RWPE2 (cell line): ENCODE measurements at regions not wholly inside any gene's neighbourhood (a gene's known extent, or its start where the extent isn't known, plus 50 kb on each side); places are given as distances from the start of the nearest gene placed in this dataset.

ENCODE experiments used
- ATAC-seq: fragments of 200-7000 bp; cut with Tn5 transposase; 3 replicates; pipeline ENCODE4 v1.9.1; 2021; ENCODE audit warnings: low read depth
- DNase-seq: peaks from one replicate; pipeline ENCODE4 v3.0.0-alpha.2; 2020; ENCODE audit warnings: low spot score
- H3K27ac ChIP-seq: fragments of 450-650 bp; 2 replicates; pipeline ENCODE4 v1.5.1; 2017; ENCODE audit warnings: mild to moderate bottlenecking; ENCODE audit not compliant: poor library complexity, severe bottlenecking
- H3K27me3 ChIP-seq: fragments of 250-450 bp; sonication (Bioruptor Pico); 2 replicates; pipeline ENCODE4 v1.5.1; 2021; ENCODE audit warnings: mild to moderate bottlenecking, moderate library complexity; ENCODE audit not compliant: insufficient read depth, poor library complexity, severe bottlenecking
- H3K36me3 ChIP-seq: fragments of 250-450 bp; sonication (Bioruptor Pico); 2 replicates; pipeline ENCODE4 v1.5.1; 2020; ENCODE audit warnings: low read depth, mild to moderate bottlenecking, moderate library complexity
- H3K4me1 ChIP-seq: fragments of 250-450 bp; sonication (Bioruptor Pico); 2 replicates; pipeline ENCODE4 v1.5.1; 2021; ENCODE audit warnings: mild to moderate bottlenecking, moderate library complexity; ENCODE audit not compliant: insufficient read depth, poor library complexity, severe bottlenecking
- H3K4me3 ChIP-seq: fragments of 250-450 bp; sonication (Bioruptor Pico); 2 replicates; pipeline ENCODE4 v1.5.1; 2021; ENCODE audit warnings: mild to moderate bottlenecking, moderate library complexity; ENCODE audit not compliant: severe bottlenecking
- H3K9me3 ChIP-seq: fragments of 250-450 bp; sonication (Bioruptor Pico); 2 replicates; pipeline ENCODE4 v1.5.1; 2021; ENCODE audit warnings: mild to moderate bottlenecking, moderate library complexity; ENCODE audit not compliant: severe bottlenecking
- TF ChIP-seq, protein P1 (sequence below): fragments of 450-650 bp; IDR thresholded peaks from one replicate; pipeline ENCODE4 v1.5.1; 2017; ENCODE audit warnings: mild to moderate bottlenecking, moderate library complexity; ENCODE audit not compliant: poor library complexity, severe bottlenecking

DNA sequence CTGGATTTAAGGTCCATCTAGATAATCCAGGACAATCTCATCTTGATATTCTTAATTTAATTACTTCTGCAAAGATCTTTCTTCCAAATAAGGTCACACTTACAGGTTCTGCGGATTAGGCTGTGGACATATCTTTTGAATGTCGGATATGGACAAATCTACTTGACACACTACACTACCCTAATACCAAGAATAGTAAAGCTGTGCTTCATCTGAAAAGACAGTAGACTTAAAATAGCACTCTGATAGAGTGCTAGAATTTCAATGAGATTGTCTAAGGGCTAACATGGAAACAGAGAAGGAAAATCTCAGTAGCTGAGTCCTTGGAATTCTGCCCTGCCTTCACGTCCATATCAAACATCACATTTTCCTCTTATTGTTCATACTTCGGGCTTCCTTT lies 1238.0 kb downstream of the EPHA7 start:
- ATAC-seq (no peak), DNase-seq (no peak)
- no peak overlapping the region for H3K4me3 ChIP-seq
- H3K27me3 ChIP-seq: no peaks in the 10 kb centered on the region
- peaks cover 3% of the 10 kb centered on the region for H3K4me1 ChIP-seq
- H3K9me3 ChIP-seq: no peaks in the 10 kb centered on the region
- H3K36me3 ChIP-seq: no peaks in the 10 kb centered on the region
- no peak overlapping the region for H3K27ac ChIP-seq
- TF ChIP-seq, protein P1, sequence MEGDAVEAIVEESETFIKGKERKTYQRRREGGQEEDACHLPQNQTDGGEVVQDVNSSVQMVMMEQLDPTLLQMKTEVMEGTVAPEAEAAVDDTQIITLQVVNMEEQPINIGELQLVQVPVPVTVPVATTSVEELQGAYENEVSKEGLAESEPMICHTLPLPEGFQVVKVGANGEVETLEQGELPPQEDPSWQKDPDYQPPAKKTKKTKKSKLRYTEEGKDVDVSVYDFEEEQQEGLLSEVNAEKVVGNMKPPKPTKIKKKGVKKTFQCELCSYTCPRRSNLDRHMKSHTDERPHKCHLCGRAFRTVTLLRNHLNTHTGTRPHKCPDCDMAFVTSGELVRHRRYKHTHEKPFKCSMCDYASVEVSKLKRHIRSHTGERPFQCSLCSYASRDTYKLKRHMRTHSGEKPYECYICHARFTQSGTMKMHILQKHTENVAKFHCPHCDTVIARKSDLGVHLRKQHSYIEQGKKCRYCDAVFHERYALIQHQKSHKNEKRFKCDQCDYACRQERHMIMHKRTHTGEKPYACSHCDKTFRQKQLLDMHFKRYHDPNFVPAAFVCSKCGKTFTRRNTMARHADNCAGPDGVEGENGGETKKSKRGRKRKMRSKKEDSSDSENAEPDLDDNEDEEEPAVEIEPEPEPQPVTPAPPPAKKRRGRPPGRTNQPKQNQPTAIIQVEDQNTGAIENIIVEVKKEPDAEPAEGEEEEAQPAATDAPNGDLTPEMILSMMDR: no peak

DNA sequence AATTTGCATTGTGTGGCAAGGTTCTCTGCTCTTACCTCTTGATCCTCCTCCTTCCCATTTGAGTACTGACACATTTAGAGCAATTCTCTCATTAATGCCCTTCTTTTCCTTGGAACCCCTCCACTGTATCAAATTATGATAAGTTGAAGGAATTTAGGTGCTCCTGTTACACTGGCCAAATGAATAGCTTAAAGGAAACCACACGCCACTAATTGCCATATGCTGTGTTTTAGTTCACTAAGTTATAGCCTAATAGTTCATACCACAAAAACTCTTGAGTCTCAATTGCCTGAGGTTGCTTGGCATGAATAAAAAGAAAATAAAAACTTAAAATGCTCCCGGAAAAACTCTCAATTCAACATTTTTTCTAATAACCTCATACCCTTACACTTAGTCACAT lies 1239.3 kb downstream of the EPHA7 start:
- Histone ChIP-seq H3K36me3 (no peaks in the 10 kb centered on the region), H3K27me3 (no peaks in the 10 kb centered on the region), H3K27ac (no peak overlapping the region), H3K4me3 (no peak overlapping the region), H3K4me1 (peaks cover 3% of the 10 kb centered on the region), H3K9me3 (no peaks in the 10 kb centered on the region)
- DNase-seq (no peak), ATAC-seq (no peak)
- TF ChIP-seq, protein P1: no peak

DNA sequence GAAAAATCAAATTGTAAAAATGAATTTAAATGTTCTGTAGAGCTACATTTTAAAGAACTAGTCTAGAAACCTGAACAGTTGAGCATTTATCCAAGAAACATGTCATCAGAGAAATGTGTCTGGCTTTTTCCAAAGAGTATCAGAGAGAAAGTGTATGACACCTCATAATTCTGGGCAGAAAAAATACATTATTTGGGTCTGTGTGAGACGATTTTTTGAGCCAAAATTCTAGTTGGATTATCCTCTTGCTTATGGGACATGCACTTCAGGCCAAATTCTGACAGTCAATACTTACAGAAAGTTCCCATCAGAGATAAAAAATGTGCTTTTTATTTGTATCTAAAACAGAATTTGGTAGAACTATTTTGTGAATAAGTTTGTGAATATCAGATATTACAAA lies 1242.7 kb downstream of the EPHA7 start:
- Histone ChIP-seq H3K27ac (no peak overlapping the region), H3K36me3 (no peaks in the 10 kb centered on the region), H3K4me1 (peaks cover 3% of the 10 kb centered on the region), H3K27me3 (no peaks in the 10 kb centered on the region), H3K9me3 (no peaks in the 10 kb centered on the region), H3K4me3 (no peak overlapping the region)
- ATAC-seq (no peak), DNase-seq (no peak)
- TF ChIP-seq, protein P1: no peak

DNA sequence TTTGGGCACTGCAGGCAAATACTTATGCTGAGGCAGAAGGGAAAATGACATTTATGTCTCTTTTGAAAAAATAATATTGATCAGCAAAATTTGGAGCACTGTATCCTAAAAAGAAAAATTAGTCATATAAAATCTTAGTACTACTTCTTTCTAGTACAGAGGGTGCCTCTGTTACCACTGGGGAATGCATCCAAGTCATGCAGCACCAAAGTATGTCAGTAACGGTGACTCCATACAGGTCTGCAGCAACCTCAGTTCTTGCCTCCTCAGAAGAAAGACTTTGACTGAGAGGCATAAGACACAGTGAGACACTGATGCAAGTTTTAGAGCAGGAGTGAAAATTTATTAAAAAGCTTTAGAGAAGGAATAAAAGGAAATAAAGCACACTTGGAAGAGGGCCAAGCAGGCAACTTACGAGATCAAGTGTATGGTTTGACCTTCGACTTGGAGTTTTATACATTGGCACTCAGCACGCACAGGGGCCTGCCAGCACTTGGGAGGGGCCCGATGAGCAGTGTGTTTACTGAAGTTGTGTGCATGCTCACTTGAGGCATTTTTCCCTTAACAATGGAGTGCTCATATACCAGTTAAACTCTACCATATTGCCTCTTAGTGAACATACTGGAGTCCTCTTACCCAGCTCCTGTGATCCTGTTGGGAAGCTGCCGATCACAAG lies 1244.8 kb downstream of the EPHA7 start:
- TF ChIP-seq, protein P1: no peak
- DNase-seq: no peak
- H3K4me1 ChIP-seq: peaks cover 3% of the 10 kb centered on the region

DNA sequence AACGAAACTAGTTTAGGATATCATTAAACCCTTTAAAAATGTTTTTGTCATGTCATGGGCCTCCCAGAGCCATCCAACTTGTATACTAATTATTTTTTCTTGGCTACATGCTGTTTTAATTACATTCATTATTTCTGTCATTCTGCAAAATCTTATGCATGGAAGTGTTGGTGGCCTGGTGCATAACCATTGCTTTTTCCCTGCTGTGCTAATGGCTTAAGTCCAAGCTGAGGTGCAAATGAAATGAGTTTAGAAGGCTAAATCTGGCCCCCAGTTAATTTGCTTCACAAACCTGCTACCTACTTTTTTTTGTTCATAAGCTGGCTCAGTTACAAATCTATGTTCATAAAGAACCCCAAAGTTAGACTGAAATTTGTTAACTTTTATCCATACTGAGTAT lies 1249.9 kb downstream of the EPHA7 start:
- no peak overlapping the region for H3K4me3 ChIP-seq
- ATAC-seq: no peak
- no peak overlapping the region for H3K27ac ChIP-seq
- no peaks in the 10 kb centered on the region for H3K27me3 ChIP-seq
- TF ChIP-seq, protein P1: no peak
- H3K9me3 ChIP-seq: no peaks in the 10 kb centered on the region
- H3K36me3 ChIP-seq: no peaks in the 10 kb centered on the region; the same call in 1 of the 2 replicates
- peaks cover 3% of the 10 kb centered on the region for H3K4me1 ChIP-seq
- no peak for DNase-seq

More for the DNA sequence above, 1244.8 kb downstream of the EPHA7 start:
- H3K9me3 ChIP-seq: no peaks in the 10 kb centered on the region
- H3K27me3 ChIP-seq: no peaks in the 10 kb centered on the region
- ATAC-seq: no peak
- no peaks in the 10 kb centered on the region for H3K36me3 ChIP-seq
- no peak overlapping the region for H3K4me3 ChIP-seq
- H3K27ac ChIP-seq: no peak overlapping the region
